ENCODE measurements at regions not wholly inside any gene's neighbourhood (a gene's known extent, or its start where the extent isn't known, plus 50 kb on each side); places are given as distances from the start of the nearest gene placed in this dataset.

GRCh38 chr5:51279983-51280706, 103.1 kb upstream of the ISL1 start:
- no peak for DNase-seq

- DNase-seq, result no peak
Observed at GRCh38 chr5:51286046-51286445, 97.2 kb upstream of the ISL1 start.

- no peak for DNase-seq
Observed at GRCh38 chr5:51302343-51302742, 80.9 kb upstream of the ISL1 start.

GRCh38 chr5:51326844-51327243, 56.4 kb upstream of the ISL1 start:
- DNase-seq, result no peak
